GM12873 (cell line): ENCODE measurements at regions not wholly inside any gene's neighbourhood (a gene's known extent, or its start where the extent isn't known, plus 50 kb on each side); places are given as distances from the start of the nearest gene placed in this dataset.

Experiments used
- TF ChIP-seq, protein P1 (sequence below): IDR thresholded peaks from 2 replicates; pipeline ENCODE4 v1.5.1; 2012; ENCODE audit warnings: low read depth, mild to moderate bottlenecking, moderate library complexity, low read length, control low read depth; ENCODE audit not compliant: insufficient read depth; ENCODE audit errors: missing control alignments

DNA sequence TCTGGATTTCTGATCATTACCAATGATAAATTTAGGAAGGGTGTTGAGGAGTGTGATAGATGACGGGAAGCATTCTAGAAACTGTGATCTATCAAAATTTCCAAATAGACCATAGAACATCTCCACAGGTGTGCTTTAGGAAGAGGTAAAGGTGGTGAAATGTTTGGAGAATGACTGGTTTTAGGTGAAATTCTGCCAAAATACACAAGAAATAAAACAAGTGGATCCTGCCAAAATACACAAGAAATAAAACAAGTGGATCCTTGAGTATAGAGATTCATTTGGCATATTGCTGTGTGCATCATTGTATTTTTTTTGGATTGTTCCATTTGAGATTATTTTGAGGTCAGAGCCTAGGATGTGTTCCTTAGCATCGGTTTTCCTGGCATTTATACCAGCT lies 88.3 kb upstream of the CTNND2 start:
- TF ChIP-seq, protein P1, sequence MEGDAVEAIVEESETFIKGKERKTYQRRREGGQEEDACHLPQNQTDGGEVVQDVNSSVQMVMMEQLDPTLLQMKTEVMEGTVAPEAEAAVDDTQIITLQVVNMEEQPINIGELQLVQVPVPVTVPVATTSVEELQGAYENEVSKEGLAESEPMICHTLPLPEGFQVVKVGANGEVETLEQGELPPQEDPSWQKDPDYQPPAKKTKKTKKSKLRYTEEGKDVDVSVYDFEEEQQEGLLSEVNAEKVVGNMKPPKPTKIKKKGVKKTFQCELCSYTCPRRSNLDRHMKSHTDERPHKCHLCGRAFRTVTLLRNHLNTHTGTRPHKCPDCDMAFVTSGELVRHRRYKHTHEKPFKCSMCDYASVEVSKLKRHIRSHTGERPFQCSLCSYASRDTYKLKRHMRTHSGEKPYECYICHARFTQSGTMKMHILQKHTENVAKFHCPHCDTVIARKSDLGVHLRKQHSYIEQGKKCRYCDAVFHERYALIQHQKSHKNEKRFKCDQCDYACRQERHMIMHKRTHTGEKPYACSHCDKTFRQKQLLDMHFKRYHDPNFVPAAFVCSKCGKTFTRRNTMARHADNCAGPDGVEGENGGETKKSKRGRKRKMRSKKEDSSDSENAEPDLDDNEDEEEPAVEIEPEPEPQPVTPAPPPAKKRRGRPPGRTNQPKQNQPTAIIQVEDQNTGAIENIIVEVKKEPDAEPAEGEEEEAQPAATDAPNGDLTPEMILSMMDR: no peak

- TF ChIP-seq, protein P1: no peak
Observed at GRCh38 chr5:11985993-11986392, 81.7 kb upstream of the CTNND2 start.

DNA sequence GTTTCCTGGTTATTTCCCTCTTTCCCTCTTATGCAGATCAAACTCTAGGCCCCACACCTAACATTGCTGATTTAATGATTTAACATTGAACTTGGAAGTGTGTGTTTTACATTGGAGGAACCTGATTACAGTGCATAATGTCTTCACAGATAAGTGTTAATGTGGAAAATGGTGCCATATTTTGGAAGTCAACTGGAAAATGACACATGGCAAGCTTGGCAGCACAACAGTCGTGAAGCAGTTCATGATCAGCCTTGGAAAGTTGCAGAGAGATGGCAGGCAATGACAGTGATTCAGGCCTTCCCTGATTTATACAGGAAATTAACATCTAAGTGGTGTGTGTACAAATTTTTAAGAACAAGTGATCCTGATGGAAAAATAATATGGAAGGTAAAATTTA lies 80.0 kb upstream of the CTNND2 start:
- TF ChIP-seq, protein P1: no peak

DNA sequence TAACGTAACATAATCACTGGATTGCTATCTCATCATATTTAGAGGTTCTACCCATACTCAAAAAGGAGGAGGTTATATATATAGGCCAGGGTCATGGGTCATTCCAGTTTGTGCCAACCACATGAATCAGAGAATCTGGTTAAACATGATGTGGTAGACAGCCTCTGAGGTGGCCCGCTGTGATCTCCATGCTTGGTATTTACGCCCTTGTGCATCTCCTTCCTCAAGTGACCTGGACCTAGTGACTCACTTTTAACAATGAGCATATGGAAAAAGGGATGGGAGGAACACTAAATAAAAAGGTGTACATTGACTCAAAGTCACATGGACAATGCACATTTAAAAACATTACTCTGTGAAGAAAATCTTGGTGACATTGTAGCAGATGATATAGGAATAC lies 77.7 kb upstream of the CTNND2 start:
- TF ChIP-seq, protein P1: no peak

DNA sequence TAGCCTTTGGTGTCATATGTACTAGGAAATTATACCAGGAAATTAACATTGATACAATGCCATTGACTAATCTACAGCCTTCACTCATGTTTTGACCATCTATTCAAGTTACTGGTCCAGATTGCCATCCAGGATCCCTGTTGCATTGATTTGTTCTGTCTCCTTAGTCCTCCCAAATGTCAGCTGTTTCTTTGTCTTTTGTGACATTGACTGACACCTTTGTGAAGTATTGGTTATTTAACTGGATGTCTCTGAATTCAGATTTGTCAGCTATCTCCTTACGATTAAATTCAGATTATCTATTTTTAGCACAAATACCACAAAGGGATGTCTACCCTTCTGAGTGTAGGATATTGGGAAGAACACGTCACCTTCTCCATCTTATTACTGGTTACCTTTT lies 73.7 kb upstream of the CTNND2 start:
- TF ChIP-seq, protein P1: no peak

DNA sequence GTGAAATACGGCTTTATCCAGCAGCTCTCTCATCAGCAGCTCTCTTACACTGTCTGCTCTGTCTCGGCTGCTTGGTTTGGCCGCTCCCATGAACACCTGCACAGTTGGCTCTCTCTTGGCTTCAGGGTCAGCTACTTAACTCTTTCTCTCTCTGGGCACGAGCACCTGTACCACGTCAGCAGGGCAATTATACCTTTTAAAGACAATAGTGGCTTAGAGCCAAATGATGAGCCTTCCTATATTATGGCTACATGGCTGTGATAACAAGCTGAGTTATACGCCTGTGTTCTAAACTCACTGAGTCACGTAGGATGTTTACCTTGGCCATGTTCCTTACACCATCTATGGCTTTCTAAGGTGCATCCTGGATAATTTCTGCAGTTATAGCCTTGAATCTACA lies 69.2 kb upstream of the CTNND2 start:
- TF ChIP-seq, protein P1: no peak

DNA sequence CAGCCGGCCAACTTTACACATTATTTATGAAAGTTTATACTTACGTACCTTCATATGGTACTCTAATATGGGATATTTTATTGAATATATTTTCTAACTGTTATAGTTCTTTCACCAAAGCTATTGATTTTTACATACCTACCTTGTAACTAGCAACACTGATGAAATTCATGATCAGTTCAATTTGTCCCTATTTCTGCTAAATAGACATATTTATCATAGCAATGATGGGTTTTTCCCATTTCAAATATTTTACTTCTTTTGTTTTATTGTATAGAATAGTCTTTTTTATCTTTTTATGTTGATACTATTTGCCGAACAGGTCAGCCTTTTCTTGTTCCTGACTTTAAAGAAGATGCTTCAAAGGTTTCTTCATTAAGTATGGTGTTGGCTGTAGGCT lies 59.0 kb upstream of the CTNND2 start:
- TF ChIP-seq, protein P1: no peak

- TF ChIP-seq, protein P1: no peak
Observed at GRCh38 chr5:11962122-11962521, 57.9 kb upstream of the CTNND2 start.
